ENCODE measurements at regions not wholly inside any gene's neighbourhood (a gene's known extent, or its start where the extent isn't known, plus 50 kb on each side); places are given as distances from the start of the nearest gene placed in this dataset.

- no peaks in the 10 kb centered on the region for H3K27me3 ChIP-seq (ENCODE audit: control insufficient read depth in 1 of 2, insufficient read depth in 1 of 2, low read length in 2 of 2)
- H3K4me3 ChIP-seq (ENCODE audit: insufficient read depth in 1 of 2, low read depth in 1 of 2, low read length in 2 of 2), result no peak overlapping the region
- H3K27ac ChIP-seq (ENCODE audit: low read length, poor library complexity, severe bottlenecking), result no peak overlapping the region
- no peak overlapping the region for H2BK5ac ChIP-seq (ENCODE audit: low read depth, low read length, poor library complexity, severe bottlenecking)
- no CpG with 5 or more reads among the region's 1 CpG for WGBS
- DNase-seq, result no peak
- H3K4me1 ChIP-seq (ENCODE audit: control insufficient read depth, insufficient read depth, low read depth, low read length), result no peaks in the 10 kb centered on the region
- H3K4me2 ChIP-seq (ENCODE audit: low read length, poor library complexity, severe bottlenecking), result no peak overlapping the region
- H3K36me3 ChIP-seq (ENCODE audit: control insufficient read depth in 1 of 2, insufficient read depth in 2 of 2, low read depth in 1 of 2, low read length in 2 of 2), result no peaks in the 10 kb centered on the region
- H4K8ac ChIP-seq (ENCODE audit: low read length), result no peak overlapping the region
- H2BK12ac ChIP-seq (ENCODE audit: low read length in 2 of 2), result no peak overlapping the region
- H3K9me3 ChIP-seq (ENCODE audit: control insufficient read depth, low read length), result no peaks in the 10 kb centered on the region
- H2BK15ac ChIP-seq (ENCODE audit: low read depth, poor library complexity, severe bottlenecking), result no peak overlapping the region
- no peak overlapping the region for H3K9ac ChIP-seq (ENCODE audit: low read length)
- no peak overlapping the region for H2AFZ ChIP-seq (ENCODE audit: low read depth, low read length)
- no peak overlapping the region for H2BK120ac ChIP-seq (ENCODE audit: low read depth, low read length)
- H3K79me1 ChIP-seq (replicated peaks; ENCODE audit: low read length, poor library complexity, severe bottlenecking), result no peaks in the 10 kb centered on the region
- H3K4ac ChIP-seq (ENCODE audit: low read depth in 1 of 2, low read length in 2 of 2), result no peak overlapping the region
- H2AK5ac ChIP-seq (ENCODE audit: low read length, severe bottlenecking), result no peak overlapping the region
- H3K14ac ChIP-seq (ENCODE audit: low read length in 2 of 2), result no peak overlapping the region
- no peak overlapping the region for H3K18ac ChIP-seq (ENCODE audit: low read depth in 1 of 2, low read length in 2 of 2)
- no peak overlapping the region for H4K91ac ChIP-seq (ENCODE audit: low read length)
- H3K23ac ChIP-seq (ENCODE audit: low read length in 2 of 2), result no peak overlapping the region
Measured at GRCh38 chr6:48610846-48611245, 499.8 kb upstream of the PTCHD4 start.

DNA sequence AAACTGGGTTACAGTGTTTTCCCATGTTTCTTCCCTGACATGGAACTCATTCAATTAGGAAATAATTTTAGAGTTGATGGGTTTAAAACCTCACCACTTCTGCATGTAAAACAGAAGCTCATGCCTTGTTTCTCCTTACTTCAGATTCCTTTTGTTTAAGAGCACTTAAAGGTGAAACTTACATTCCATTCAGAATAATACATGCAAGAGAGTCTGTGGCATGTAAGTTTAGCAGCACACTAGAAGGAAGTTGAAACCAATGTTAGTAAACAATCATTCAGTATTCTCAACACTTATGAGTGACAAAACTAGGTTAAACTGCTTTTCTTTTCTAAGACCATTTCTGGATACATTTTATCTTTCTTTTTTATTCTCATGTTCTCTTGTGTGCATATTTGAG lies 495.6 kb upstream of the PTCHD4 start:
- Histone ChIP-seq H3K14ac (ENCODE audit: low read length in 2 of 2) (no peak overlapping the region), H3K4ac (ENCODE audit: low read depth in 1 of 2, low read length in 2 of 2) (no peak overlapping the region), H3K9me3 (ENCODE audit: control insufficient read depth, low read length) (no peaks in the 10 kb centered on the region), H2AFZ (ENCODE audit: low read depth, low read length) (no peak overlapping the region), H3K27ac (ENCODE audit: low read length, poor library complexity, severe bottlenecking) (no peak overlapping the region), H3K18ac (ENCODE audit: low read depth in 1 of 2, low read length in 2 of 2) (no peak overlapping the region), H3K9ac (ENCODE audit: low read length) (no peak overlapping the region), H2BK15ac (ENCODE audit: low read depth, poor library complexity, severe bottlenecking) (no peak overlapping the region), H2BK5ac (ENCODE audit: low read depth, low read length, poor library complexity, severe bottlenecking) (no peak overlapping the region), H3K4me3 (ENCODE audit: insufficient read depth in 1 of 2, low read depth in 1 of 2, low read length in 2 of 2) (no peak overlapping the region), H3K36me3 (ENCODE audit: control insufficient read depth in 1 of 2, insufficient read depth in 2 of 2, low read depth in 1 of 2, low read length in 2 of 2) (no peaks in the 10 kb centered on the region), H4K91ac (ENCODE audit: low read length) (no peak overlapping the region), H2BK120ac (ENCODE audit: low read depth, low read length) (no peak overlapping the region), H3K23ac (ENCODE audit: low read length in 2 of 2) (no peak overlapping the region), H3K79me1 (replicated peaks; ENCODE audit: low read length, poor library complexity, severe bottlenecking) (no peaks in the 10 kb centered on the region), H3K4me2 (ENCODE audit: low read length, poor library complexity, severe bottlenecking) (no peak overlapping the region), H2AK5ac (ENCODE audit: low read length, severe bottlenecking) (no peak overlapping the region), H2BK12ac (ENCODE audit: low read length in 2 of 2) (no peak overlapping the region), H3K4me1 (ENCODE audit: control insufficient read depth, insufficient read depth, low read depth, low read length) (no peaks in the 10 kb centered on the region), H3K27me3 (ENCODE audit: control insufficient read depth in 1 of 2, insufficient read depth in 1 of 2, low read length in 2 of 2) (no peaks in the 10 kb centered on the region), H4K8ac (ENCODE audit: low read length) (no peak overlapping the region)
- no peak for DNase-seq

GRCh38 chr6:48597951-48598350 lies 487.0 kb upstream of the PTCHD4 start:
- H2BK12ac ChIP-seq (ENCODE audit: low read length in 2 of 2), result no peak overlapping the region
- no peak overlapping the region for H3K18ac ChIP-seq (ENCODE audit: low read depth in 1 of 2, low read length in 2 of 2)
- H3K79me1 ChIP-seq (replicated peaks; ENCODE audit: low read length, poor library complexity, severe bottlenecking), result no peaks in the 10 kb centered on the region
- H3K9me3 ChIP-seq (ENCODE audit: control insufficient read depth, low read length), result no peaks in the 10 kb centered on the region
- no peak overlapping the region for H3K9ac ChIP-seq (ENCODE audit: low read length)
- no peak for DNase-seq
- H3K4me3 ChIP-seq (ENCODE audit: insufficient read depth in 1 of 2, low read depth in 1 of 2, low read length in 2 of 2), result no peak overlapping the region
- no peak overlapping the region for H2AFZ ChIP-seq (ENCODE audit: low read depth, low read length)
- H2BK120ac ChIP-seq (ENCODE audit: low read depth, low read length), result no peak overlapping the region
- H2BK5ac ChIP-seq (ENCODE audit: low read depth, low read length, poor library complexity, severe bottlenecking), result no peak overlapping the region
- H3K14ac ChIP-seq (ENCODE audit: low read length in 2 of 2), result no peak overlapping the region
- H3K27ac ChIP-seq (ENCODE audit: low read length, poor library complexity, severe bottlenecking), result no peak overlapping the region
- no peak overlapping the region for H2BK15ac ChIP-seq (ENCODE audit: low read depth, poor library complexity, severe bottlenecking)
- H3K4me1 ChIP-seq (ENCODE audit: control insufficient read depth, insufficient read depth, low read depth, low read length), result no peaks in the 10 kb centered on the region
- no peak overlapping the region for H2AK5ac ChIP-seq (ENCODE audit: low read length, severe bottlenecking)
- H3K23ac ChIP-seq (ENCODE audit: low read length in 2 of 2), result no peak overlapping the region
- no peak overlapping the region for H3K4me2 ChIP-seq (ENCODE audit: low read length, poor library complexity, severe bottlenecking)
- WGBS, result 72% methylated on average over 2 of the region's 3 CpGs
- no peak overlapping the region for H4K8ac ChIP-seq (ENCODE audit: low read length)
- no peak overlapping the region for H3K4ac ChIP-seq (ENCODE audit: low read depth in 1 of 2, low read length in 2 of 2)
- H3K36me3 ChIP-seq (ENCODE audit: control insufficient read depth in 1 of 2, insufficient read depth in 2 of 2, low read depth in 1 of 2, low read length in 2 of 2), result no peaks in the 10 kb centered on the region
- H3K27me3 ChIP-seq (ENCODE audit: control insufficient read depth in 1 of 2, insufficient read depth in 1 of 2, low read length in 2 of 2), result no peaks in the 10 kb centered on the region
- no peak overlapping the region for H4K91ac ChIP-seq (ENCODE audit: low read length)

GRCh38 chr6:48596830-48597229 lies 485.8 kb upstream of the PTCHD4 start:
- Histone ChIP-seq H4K91ac (ENCODE audit: low read length) (no peak overlapping the region), H2BK12ac (ENCODE audit: low read length in 2 of 2) (no peak overlapping the region), H3K23ac (ENCODE audit: low read length in 2 of 2) (no peak overlapping the region), H3K14ac (ENCODE audit: low read length in 2 of 2) (no peak overlapping the region), H3K4me1 (ENCODE audit: control insufficient read depth, insufficient read depth, low read depth, low read length) (no peaks in the 10 kb centered on the region), H2AK5ac (ENCODE audit: low read length, severe bottlenecking) (no peak overlapping the region), H3K4ac (ENCODE audit: low read depth in 1 of 2, low read length in 2 of 2) (no peak overlapping the region), H3K9ac (ENCODE audit: low read length) (no peak overlapping the region), H4K8ac (ENCODE audit: low read length) (no peak overlapping the region), H2BK15ac (ENCODE audit: low read depth, poor library complexity, severe bottlenecking) (no peak overlapping the region), H3K27me3 (ENCODE audit: control insufficient read depth in 1 of 2, insufficient read depth in 1 of 2, low read length in 2 of 2) (no peaks in the 10 kb centered on the region), H2BK120ac (ENCODE audit: low read depth, low read length) (no peak overlapping the region), H3K18ac (ENCODE audit: low read depth in 1 of 2, low read length in 2 of 2) (no peak overlapping the region), H3K36me3 (ENCODE audit: control insufficient read depth in 1 of 2, insufficient read depth in 2 of 2, low read depth in 1 of 2, low read length in 2 of 2) (no peaks in the 10 kb centered on the region), H3K4me2 (ENCODE audit: low read length, poor library complexity, severe bottlenecking) (no peak overlapping the region), H3K27ac (ENCODE audit: low read length, poor library complexity, severe bottlenecking) (no peak overlapping the region), H2BK5ac (ENCODE audit: low read depth, low read length, poor library complexity, severe bottlenecking) (no peak overlapping the region), H3K9me3 (ENCODE audit: control insufficient read depth, low read length) (no peaks in the 10 kb centered on the region), H2AFZ (ENCODE audit: low read depth, low read length) (no peak overlapping the region), H3K4me3 (ENCODE audit: insufficient read depth in 1 of 2, low read depth in 1 of 2, low read length in 2 of 2) (no peak overlapping the region), H3K79me1 (replicated peaks; ENCODE audit: low read length, poor library complexity, severe bottlenecking) (no peaks in the 10 kb centered on the region)
- DNase-seq, result no peak
